ENCODE measurements at regions not wholly inside any gene's neighbourhood (a gene's known extent, or its start where the extent isn't known, plus 50 kb on each side); places are given as distances from the start of the nearest gene placed in this dataset.

DNA sequence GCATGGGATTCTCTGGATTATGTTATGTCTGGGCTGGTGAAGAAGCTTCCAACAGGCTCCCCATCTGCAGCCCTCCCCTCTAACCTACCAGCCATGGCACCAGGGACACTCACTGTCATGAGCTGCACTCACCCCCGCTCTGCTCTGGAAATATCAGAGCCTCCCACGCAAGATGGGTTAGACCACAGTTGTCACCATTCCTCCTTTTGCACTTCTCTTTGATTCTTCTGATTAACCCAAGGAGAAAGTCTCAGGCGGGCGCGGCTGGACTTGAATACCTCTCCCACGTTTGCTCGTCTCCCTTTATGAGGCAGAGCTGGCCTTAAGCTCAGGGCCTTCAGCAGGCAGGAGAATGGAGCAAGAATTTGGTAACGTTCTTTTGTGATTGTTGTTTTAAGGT lies 128.1 kb downstream of the CEBPB start:
- TF ChIP-seq, protein P1, sequence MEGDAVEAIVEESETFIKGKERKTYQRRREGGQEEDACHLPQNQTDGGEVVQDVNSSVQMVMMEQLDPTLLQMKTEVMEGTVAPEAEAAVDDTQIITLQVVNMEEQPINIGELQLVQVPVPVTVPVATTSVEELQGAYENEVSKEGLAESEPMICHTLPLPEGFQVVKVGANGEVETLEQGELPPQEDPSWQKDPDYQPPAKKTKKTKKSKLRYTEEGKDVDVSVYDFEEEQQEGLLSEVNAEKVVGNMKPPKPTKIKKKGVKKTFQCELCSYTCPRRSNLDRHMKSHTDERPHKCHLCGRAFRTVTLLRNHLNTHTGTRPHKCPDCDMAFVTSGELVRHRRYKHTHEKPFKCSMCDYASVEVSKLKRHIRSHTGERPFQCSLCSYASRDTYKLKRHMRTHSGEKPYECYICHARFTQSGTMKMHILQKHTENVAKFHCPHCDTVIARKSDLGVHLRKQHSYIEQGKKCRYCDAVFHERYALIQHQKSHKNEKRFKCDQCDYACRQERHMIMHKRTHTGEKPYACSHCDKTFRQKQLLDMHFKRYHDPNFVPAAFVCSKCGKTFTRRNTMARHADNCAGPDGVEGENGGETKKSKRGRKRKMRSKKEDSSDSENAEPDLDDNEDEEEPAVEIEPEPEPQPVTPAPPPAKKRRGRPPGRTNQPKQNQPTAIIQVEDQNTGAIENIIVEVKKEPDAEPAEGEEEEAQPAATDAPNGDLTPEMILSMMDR (IDR thresholded peaks at IDR 0.05): no peak
- TF ChIP-seq POLR2A (IDR thresholded peaks at IDR 0.05) (no peak), POLR2AphosphoS5 (IDR thresholded peaks at IDR 0.05) (no peak)

Measured in breast epithelium (tissue), 3 donors.